Inflammatory macrophage treated with lipopolysaccharide for 4 hours (primary cell): ENCODE measurements at regions not wholly inside any gene's neighbourhood (a gene's known extent, or its start where the extent isn't known, plus 50 kb on each side); places are given as distances from the start of the nearest gene placed in this dataset.

Experiments
- DNase-seq: peaks from one replicate; pipeline ENCODE4 v3.0.0-alpha.2; 2020

DNA sequence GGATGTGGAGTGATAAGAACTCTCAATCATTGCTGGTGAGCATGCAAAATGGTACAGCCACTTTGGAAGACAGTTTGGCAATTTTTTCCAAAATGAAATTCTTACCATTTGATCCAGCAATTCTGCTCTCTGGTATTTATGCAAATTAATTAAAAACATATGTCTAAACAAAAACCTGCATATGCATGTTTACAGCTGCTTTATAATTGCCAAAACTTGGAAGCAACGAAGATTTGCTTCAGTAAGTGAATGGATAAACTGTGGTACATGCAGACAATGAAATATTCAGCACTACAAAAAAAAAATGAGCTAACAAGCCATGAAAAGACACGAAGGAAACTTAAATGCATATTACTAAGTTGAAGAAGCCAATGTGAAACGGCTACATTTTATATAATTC lies 55.5 kb upstream of the SMLR1 start:
- no peak for DNase-seq

DNA sequence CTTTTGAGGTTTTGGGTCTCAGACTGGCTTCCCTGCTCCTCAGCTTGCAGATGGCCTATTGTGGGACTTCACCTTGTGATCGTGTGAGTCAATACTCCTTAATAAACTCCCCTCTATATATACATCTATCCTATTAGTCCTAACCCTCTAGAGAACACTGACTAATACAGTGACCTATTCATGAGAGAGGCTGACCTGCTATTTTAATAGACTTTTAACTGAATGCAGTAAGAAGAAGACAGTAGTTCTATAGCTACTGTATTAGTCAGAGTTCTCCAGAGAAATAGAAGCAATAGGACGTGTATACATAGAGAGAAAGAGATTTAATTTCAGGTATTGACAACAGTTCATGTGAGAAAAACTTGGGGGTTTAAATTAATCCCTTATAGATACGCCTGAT lies 53.3 kb upstream of the SMLR1 start:
- DNase-seq, result no peak

GRCh38 chr6:130775411-130776012 lies 51.7 kb upstream of the SMLR1 start:
- peak; percentile 38 for DNase-seq

DNA sequence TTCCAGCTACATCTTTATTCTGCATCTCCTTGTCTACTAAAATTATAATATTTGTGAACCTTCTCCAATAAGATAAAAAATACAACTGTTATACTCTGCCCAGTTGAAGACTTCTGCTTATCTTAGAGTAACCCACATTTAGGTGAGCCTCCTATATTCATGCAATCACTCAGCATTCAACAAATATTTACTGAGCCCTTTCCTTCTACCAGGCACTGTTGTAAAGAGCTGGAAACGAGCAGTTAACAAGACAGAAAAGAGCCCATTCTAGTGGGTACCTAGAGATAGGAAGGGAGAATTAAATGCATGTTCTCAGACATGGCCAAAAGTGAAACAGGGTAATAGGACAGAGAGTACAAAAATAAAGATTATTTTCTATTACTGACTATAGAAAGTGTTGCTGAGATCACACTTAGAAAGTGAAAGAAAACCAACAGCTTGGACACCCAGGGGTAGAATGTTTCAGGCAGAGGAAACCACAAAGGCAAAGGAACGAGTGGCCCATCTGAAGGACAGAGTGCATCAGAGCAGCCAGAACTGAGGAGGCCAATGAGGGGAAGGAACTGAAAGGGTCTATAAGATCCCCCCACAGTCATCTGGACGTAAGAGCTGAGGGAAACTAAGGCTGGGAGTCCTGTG lies 50.8 kb upstream of the SMLR1 start:
- peak; percentile 33 for DNase-seq
